Neural progenitor cell (in vitro differentiated cells): ENCODE measurements at regions not wholly inside any gene's neighbourhood (a gene's known extent, or its start where the extent isn't known, plus 50 kb on each side); places are given as distances from the start of the nearest gene placed in this dataset.
A peak's percentile ranks its signal among the peaks of the same experiment; 100 is the strongest.

Experiments used
- DNase-seq: peaks from one replicate; pipeline ENCODE4 v3.0.0-alpha.2; 2016; ENCODE audit warnings: low spot score
- H2AFZ ChIP-seq: fragments of 200-600 bp; sonication (generic); replicated peaks from 2 replicates; pipeline ENCODE4 v1.6.1; 2016; ENCODE audit warnings: antibody characterized with exemption
- H3F3A ChIP-seq: fragments of 200-600 bp; sonication (generic); 2 replicates; pipeline ENCODE4 v1.6.1; 2016; ENCODE audit warnings: antibody characterized with exemption, low read depth
- H3K27ac ChIP-seq: fragments of 200-600 bp; sonication (generic); 2 replicates; pipeline ENCODE4 v1.5.1; 2016; ENCODE audit warnings: mild to moderate bottlenecking
- H3K27me3 ChIP-seq: fragments of 200-600 bp; sonication (generic); 2 replicates; pipeline ENCODE4 v1.6.1; 2016; ENCODE audit warnings: mild to moderate bottlenecking, moderate library complexity
- H3K36me3 ChIP-seq: fragments of 200-600 bp; sonication (generic); 2 replicates; pipeline ENCODE4 v1.5.1; 2016
- H3K4me1 ChIP-seq: fragments of 200-600 bp; sonication (generic); 2 replicates; pipeline ENCODE4 v1.6.1; 2016; ENCODE audit warnings: mixed run types
- H3K4me2 ChIP-seq: fragments of 200-600 bp; sonication (generic); 2 replicates; pipeline ENCODE4 v1.6.1; 2016
- H3K4me3 ChIP-seq: fragments of 200-600 bp; sonication (generic); 2 replicates; pipeline ENCODE4 v1.5.1; 2016
- H3K79me2 ChIP-seq: fragments of 200-600 bp; sonication (generic); 2 replicates; pipeline ENCODE4 v1.6.1; 2016; ENCODE audit warnings: low read depth
- H3K9ac ChIP-seq: fragments of 200-600 bp; sonication (generic); 2 replicates; pipeline ENCODE4 v1.6.1; 2016
- H3K9me3 ChIP-seq: fragments of 200-600 bp; sonication (generic); 2 replicates; pipeline ENCODE4 v1.5.1; 2016; ENCODE audit warnings: low read depth
- H4K20me1 ChIP-seq: fragments of 200-600 bp; sonication (generic); 2 replicates; pipeline ENCODE4 v1.6.1; 2016; ENCODE audit warnings: low read depth
- H3K27ac Mint-ChIP-seq: 3 replicates; pipeline ENCODE4 v1.8.0; 2021; ENCODE audit warnings: mixed read lengths
- H3K27me3 Mint-ChIP-seq: 2 replicates; pipeline ENCODE4 v1.8.0; 2022; ENCODE audit warnings: low read depth, mild to moderate bottlenecking, inconsistent platforms, moderate library complexity, mixed read lengths; ENCODE audit not compliant: insufficient read depth
- H3K36me3 Mint-ChIP-seq: 3 replicates; pipeline ENCODE4 v1.8.0; 2021; ENCODE audit warnings: mixed read lengths
- H3K4me1 Mint-ChIP-seq: 3 replicates; pipeline ENCODE4 v1.8.0; 2021; ENCODE audit warnings: mixed read lengths
- H3K4me3 Mint-ChIP-seq: 3 replicates; pipeline ENCODE4 v1.8.0; 2021; ENCODE audit warnings: mild to moderate bottlenecking, moderate library complexity, mixed read lengths
- H3K9me3 Mint-ChIP-seq: 3 replicates; pipeline ENCODE4 v1.8.0; 2020; ENCODE audit warnings: mixed read lengths
- CTCF ChIP-seq: fragments of 200-600 bp; sonication (generic); IDR thresholded peaks from 2 replicates; pipeline ENCODE4 v1.5.1; 2017; ENCODE audit warnings: antibody characterized with exemption, mild to moderate bottlenecking
- EZH2 ChIP-seq: fragments of 200-600 bp; sonication (generic); IDR thresholded peaks from 2 replicates; pipeline ENCODE4 v1.6.1; 2017; ENCODE audit warnings: antibody characterized with exemption, mild to moderate bottlenecking, moderate library complexity
- EZH2phosphoT487 ChIP-seq: fragments of 200-600 bp; sonication (generic); IDR thresholded peaks from 2 replicates; pipeline ENCODE4 v1.6.1; 2017; ENCODE audit warnings: antibody characterized with exemption

DNA sequence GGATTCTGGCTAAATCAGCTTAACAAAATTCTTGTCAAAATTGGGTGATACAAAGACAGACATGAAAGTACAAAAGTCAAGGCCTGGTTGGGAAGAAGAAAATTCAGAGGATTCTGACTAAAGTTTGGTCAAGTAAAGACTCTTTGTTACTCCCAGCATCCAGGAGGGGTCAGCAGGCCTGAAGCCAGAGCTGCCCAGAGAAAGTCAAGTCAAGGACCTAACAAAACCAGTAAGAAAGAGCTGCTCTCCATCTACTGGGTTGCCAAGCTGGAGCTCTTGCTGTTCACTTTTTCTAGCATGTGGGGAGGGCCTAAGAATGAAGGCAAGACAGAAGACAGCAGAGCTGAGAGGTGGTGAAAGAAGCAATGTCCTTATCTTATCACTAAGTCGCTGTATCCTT lies 143.3 kb downstream of the C1D start:
- H3K4me3 ChIP-seq: no peak overlapping the region

DNA sequence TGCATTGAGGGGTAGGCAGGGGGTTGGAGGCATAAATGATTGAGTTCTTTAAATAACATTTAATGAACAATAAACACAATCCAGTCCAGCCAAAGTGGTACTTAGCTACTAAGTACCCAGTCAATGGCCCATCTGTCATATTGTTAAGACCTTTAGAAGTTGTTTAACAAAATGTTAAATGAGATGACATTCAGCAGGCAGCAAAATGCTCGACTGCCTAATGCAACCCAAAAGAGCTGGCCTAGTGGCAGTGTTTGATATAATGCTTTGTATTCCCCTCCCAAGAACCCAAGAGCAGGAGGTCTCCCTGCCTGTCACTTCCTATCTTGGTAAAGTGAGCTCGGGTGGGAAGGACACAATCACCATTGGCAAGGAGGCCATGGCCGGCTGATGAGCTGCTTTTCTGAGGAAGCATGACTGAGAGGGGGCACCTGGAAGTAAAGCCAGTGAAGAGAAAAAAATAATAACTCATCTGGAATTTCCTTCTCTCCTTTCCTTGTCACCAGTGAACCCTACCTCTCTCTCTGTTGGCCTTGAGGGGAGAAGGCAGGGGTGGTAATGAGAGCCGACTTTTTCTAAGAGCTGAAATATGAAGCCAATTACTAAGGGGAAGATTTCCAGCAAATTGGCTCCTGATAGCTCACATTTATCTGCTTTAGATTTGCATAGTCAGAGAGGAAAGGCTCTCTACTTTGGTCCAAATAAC lies 140.6 kb downstream of the C1D start:
- no peaks in the 10 kb centered on the region for H3K27me3 ChIP-seq
- peaks cover 7% of the 10 kb centered on the region for H3K4me1 ChIP-seq
- Mint-ChIP-seq H3K27ac (no peak overlapping the region), H3K4me3 (no peak overlapping the region), H3K36me3 (no peaks in the 10 kb centered on the region), H3K9me3 (no peaks in the 10 kb centered on the region), H3K4me1 (peaks cover 10% of the 10 kb centered on the region), H3K27me3 (peaks cover 4% of the 10 kb centered on the region)
- H3K36me3 ChIP-seq: no peaks in the 10 kb centered on the region
- no peak overlapping the region for H3K27ac ChIP-seq
- no peak for DNase-seq
- peaks cover 1% of the 10 kb centered on the region for H3F3A ChIP-seq
- no peaks in the 10 kb centered on the region for H3K79me2 ChIP-seq
- no peak overlapping the region for H3K9ac ChIP-seq
- TF ChIP-seq CTCF (no peak), EZH2phosphoT487 (no peak), EZH2 (no peak)
- H3K4me3 ChIP-seq: no peak overlapping the region
- no peaks in the 10 kb centered on the region for H4K20me1 ChIP-seq
- H3K4me2 ChIP-seq: no peak overlapping the region
- H2AFZ ChIP-seq: no peak overlapping the region
- no peaks in the 10 kb centered on the region for H3K9me3 ChIP-seq

More for the DNA sequence above, 143.3 kb downstream of the C1D start:
- H3K4me1 ChIP-seq: peaks cover 5% of the 10 kb centered on the region
- H3K9me3 ChIP-seq: no peaks in the 10 kb centered on the region
- no peak for TF ChIP-seq CTCF
- TF ChIP-seq EZH2: no peak
- TF ChIP-seq EZH2phosphoT487: no peak
- Mint-ChIP-seq H3K27ac (no peak overlapping the region), H3K27me3 (peaks cover 5% of the 10 kb centered on the region), H3K4me3 (no peak overlapping the region), H3K36me3 (no peaks in the 10 kb centered on the region), H3K4me1 (peaks cover 5% of the 10 kb centered on the region), H3K9me3 (no peaks in the 10 kb centered on the region)
- H3F3A ChIP-seq: no peaks in the 10 kb centered on the region
- H3K4me2 ChIP-seq: no peak overlapping the region
- no peak overlapping the region for H2AFZ ChIP-seq
- no peak overlapping the region for H3K27ac ChIP-seq
- no peaks in the 10 kb centered on the region for H4K20me1 ChIP-seq
- H3K36me3 ChIP-seq: no peaks in the 10 kb centered on the region
- DNase-seq: no peak
- H3K27me3 ChIP-seq: no peaks in the 10 kb centered on the region
- H3K79me2 ChIP-seq: no peaks in the 10 kb centered on the region
- no peak overlapping the region for H3K9ac ChIP-seq

DNA sequence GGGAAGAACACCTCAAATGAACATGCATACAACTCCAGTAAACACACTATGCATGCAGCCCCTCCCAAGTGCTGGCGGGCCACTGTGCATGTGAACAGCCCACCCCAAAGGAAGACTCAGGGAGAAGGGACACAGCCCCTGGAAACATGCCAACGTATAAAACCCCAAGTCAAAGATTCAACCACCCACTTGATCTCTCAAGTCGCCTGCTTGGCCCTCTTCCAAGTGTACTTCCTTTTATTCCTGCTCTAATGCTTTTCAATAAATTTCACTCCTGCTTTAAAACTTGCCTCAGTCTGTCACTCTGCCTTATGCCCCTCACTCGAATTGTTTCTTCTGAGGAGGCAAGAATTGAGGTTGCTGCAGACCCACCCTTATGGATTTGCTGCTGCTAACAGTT lies 139.1 kb downstream of the C1D start:
- Histone ChIP-seq H3K4me1 (peaks cover 17% of the 10 kb centered on the region), H3K4me3 (no peak overlapping the region), H3K36me3 (no peaks in the 10 kb centered on the region), H4K20me1 (no peaks in the 10 kb centered on the region), H3F3A (peaks cover 4% of the 10 kb centered on the region), H3K9me3 (no peaks in the 10 kb centered on the region), H3K9ac (no peak overlapping the region), H2AFZ (no peak overlapping the region), H3K4me2 (no peak overlapping the region), H3K79me2 (no peaks in the 10 kb centered on the region), H3K27me3 (no peaks in the 10 kb centered on the region), H3K27ac (no peak overlapping the region)
- Mint-ChIP-seq H3K36me3 (no peaks in the 10 kb centered on the region), H3K4me1 (peaks cover 18% of the 10 kb centered on the region), H3K27me3 (peaks cover 4% of the 10 kb centered on the region), H3K4me3 (no peak overlapping the region), H3K9me3 (no peaks in the 10 kb centered on the region), H3K27ac (peak overlapping the region; percentile 35)
- no peak for TF ChIP-seq EZH2
- TF ChIP-seq EZH2phosphoT487: no peak
- no peak for TF ChIP-seq CTCF
- no peak for DNase-seq
